ENCODE measurements at regions not wholly inside any gene's neighbourhood (a gene's known extent, or its start where the extent isn't known, plus 50 kb on each side); places are given as distances from the start of the nearest gene placed in this dataset.
"Not testable (repeated sequence)": the region's sequence is repeated elsewhere in the genome, so short reads cannot be mapped to it uniquely, and the experiment has no call there.

GRCh38 chr4:3904264-3904955 is 138.2 kb downstream of the ADRA2C start:
- TF ChIP-seq CTCF (conservative IDR thresholded peaks at IDR 0.05; ENCODE audit: low read length); EZH2phosphoT487 (IDR thresholded peaks at IDR 0.05; ENCODE audit: borderline replicate concordance, low read depth, low read length): not testable (repeated sequence)

All from OCI-LY7 (cell line).